ENCODE measurements at regions not wholly inside any gene's neighbourhood (a gene's known extent, or its start where the extent isn't known, plus 50 kb on each side); places are given as distances from the start of the nearest gene placed in this dataset.

DNA sequence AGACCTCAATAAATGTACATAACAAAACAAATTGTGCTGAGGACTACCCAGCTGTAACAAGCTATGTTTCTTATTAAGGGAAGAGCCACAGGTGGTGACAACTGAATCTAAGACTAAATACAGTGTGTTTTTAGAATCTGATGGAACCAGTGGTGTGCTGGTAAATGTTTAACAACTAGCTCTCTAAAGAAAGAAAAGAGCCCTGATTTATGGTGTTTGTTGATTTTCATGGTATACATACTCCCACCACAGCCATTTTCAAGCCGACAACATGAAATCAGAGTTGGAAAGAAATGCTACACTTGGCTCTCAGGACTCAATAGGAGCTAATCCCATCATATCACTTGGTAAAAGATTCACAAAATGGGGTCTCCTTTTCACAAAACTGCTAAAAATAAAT is 89.8 kb upstream of the FNDC3B start:
- TF ChIP-seq GATA2 (IDR thresholded peaks at IDR 0.05; ENCODE audit: low read depth, low read length) (no peak), GATA3 (IDR thresholded peaks at IDR 0.05; ENCODE audit: low read depth, low read length) (no peak)
